Panc1 (cell line): ENCODE measurements at regions not wholly inside any gene's neighbourhood (a gene's known extent, or its start where the extent isn't known, plus 50 kb on each side); places are given as distances from the start of the nearest gene placed in this dataset.

ENCODE experiments used
- ATAC-seq: fragments of 200-7000 bp; cut with Tn5 transposase; 2 replicates; pipeline ENCODE4 v1.9.1; 2020; ENCODE audit warnings: mild to moderate bottlenecking, moderate library complexity
- BruUV-seq: library from RNA; stranded (reverse); fragments of 400-500 nt; replicated peaks from 2 replicates; lab custom pipeline; 2021; lab: Mats Ljungman, UMichigan
- CTCF ChIA-PET: fragments of 300-600 bp; sonication (Branson Sonifier 250); formaldehyde crosslinking; loops from one replicate; lab custom pipeline; 2022; ENCODE audit warnings: antibody characterized with exemption; lab: Charles Lee
- POLR2A ChIA-PET: fragments of 300-600 bp; sonication (Branson Sonifier 250); formaldehyde crosslinking; loops from one replicate; lab custom pipeline; 2022; ENCODE audit warnings: antibody characterized with exemption; lab: Charles Lee
- DNase-seq: peaks from one replicate; pipeline ENCODE4 v3.0.0-alpha.2; 2010; ENCODE audit warnings: low read depth, low spot score
- H3K27ac ChIP-seq: 2 replicates; pipeline ENCODE4 v1.5.1; 2011; ENCODE audit warnings: mild to moderate bottlenecking, low read length, inconsistent platforms
- H3K27me3 ChIP-seq: fragments of 200-500 bp; sonication (Bioruptor generic); 2 replicates; pipeline ENCODE4 v1.6.0; 2014; ENCODE audit warnings: low read length, inconsistent platforms; ENCODE audit not compliant: control insufficient read depth, insufficient read depth
- H3K36me3 ChIP-seq: fragments of 200-500 bp; sonication (Bioruptor generic); 2 replicates; pipeline ENCODE4 v1.5.1; 2014; ENCODE audit warnings: inconsistent platforms, mild to moderate bottlenecking, low read length, moderate library complexity; ENCODE audit not compliant: control insufficient read depth, insufficient read depth
- H3K4me1 ChIP-seq: 2 replicates; pipeline ENCODE4 v1.5.1; 2011; ENCODE audit warnings: inconsistent platforms, mild to moderate bottlenecking, low read length, moderate library complexity; ENCODE audit not compliant: control insufficient read depth, insufficient read depth
- H3K4me3 ChIP-seq, 2 experiments: 2 replicates each; pipeline ENCODE4 v1.5.1; 2011 to 2012; ENCODE audit warnings: low read depth in 2 of 2, low read length in 2 of 2, mild to moderate bottlenecking in 2 of 2, inconsistent platforms in 1 of 2, moderate library complexity in 1 of 2
- H3K9me3 ChIP-seq: fragments of 200-500 bp; sonication (Bioruptor generic); 2 replicates; pipeline ENCODE4 v1.5.1; 2014; ENCODE audit warnings: low read depth, mild to moderate bottlenecking, inconsistent platforms, low read length, moderate library complexity; ENCODE audit not compliant: control insufficient read depth, insufficient read depth
- POLR2AphosphoS5 ChIP-seq: IDR thresholded peaks from 2 replicates; pipeline ENCODE4 v1.6.1; 2012; ENCODE audit warnings: mild to moderate bottlenecking, low read depth, low read length, moderate library complexity
- SIN3A ChIP-seq: IDR thresholded peaks from 2 replicates; pipeline ENCODE4 v1.6.1; 2012; ENCODE audit warnings: low read depth, mild to moderate bottlenecking, low read length, moderate library complexity, borderline replicate concordance; ENCODE audit not compliant: insufficient read depth
- TCF7L2 ChIP-seq: IDR thresholded peaks from 2 replicates; pipeline ENCODE4 v1.6.1; 2011; ENCODE audit warnings: mild to moderate bottlenecking, low read depth, low read length, inconsistent platforms
- in situ Hi-C: cut with HindIII; loops from 2 replicates; pipeline ENCODE4 v1.10.0; 2016; ENCODE audit warnings: low sequenced_read_pairs, low pct_unique_long_range_greater_than_20kb
- intact Hi-C: fragments of 100-400 bp; cut with micrococcal nuclease; formaldehyde crosslinking; loops from one replicate; pipeline ENCODE4 v1.10.0; 2022; ENCODE audit not compliant: unreplicated experiment
- TF ChIP-seq, protein P1 (sequence below): fragments of 450-650 bp; IDR thresholded peaks from 2 replicates; pipeline ENCODE4 v1.5.1; 2017; ENCODE audit warnings: mild to moderate bottlenecking
- TF ChIP-seq, protein P2 (sequence below), 2 experiments: IDR thresholded peaks; 2 replicates each; pipeline ENCODE4 v1.6.1; 2011 to 2012; ENCODE audit warnings: low read depth in 2 of 2, control low read depth in 1 of 2, low read length in 1 of 2, mild to moderate bottlenecking in 1 of 2, moderate library complexity in 1 of 2; ENCODE audit not compliant: insufficient read depth in 1 of 2

DNA sequence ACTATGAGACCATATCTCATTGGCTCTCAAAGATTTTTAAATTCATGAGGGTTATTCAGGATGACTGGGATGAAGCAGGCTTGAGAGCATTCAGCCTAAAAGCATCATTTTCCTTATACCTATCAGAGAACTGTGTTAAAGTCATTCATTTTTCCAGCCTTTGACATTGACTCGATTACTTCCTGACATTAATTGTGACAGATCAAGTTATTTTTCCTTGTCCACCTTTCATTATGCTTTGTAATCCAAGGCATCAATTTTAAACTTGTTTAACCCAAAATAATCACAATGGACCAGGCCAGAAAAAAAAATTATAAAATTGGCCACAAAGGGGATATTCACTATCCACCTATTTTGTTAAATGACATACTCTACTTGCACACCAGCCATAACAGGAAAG lies 1606.8 kb upstream of the PIK3C3 start:
- DNase-seq = no peak
- H3K9me3 ChIP-seq = no peaks in the 10 kb centered on the region
- CTCF ChIA-PET = no interaction called here
- intact Hi-C loops (no loop called here), in situ Hi-C loops (no loop called here)
- no peak for ATAC-seq
- TF ChIP-seq, protein P1, sequence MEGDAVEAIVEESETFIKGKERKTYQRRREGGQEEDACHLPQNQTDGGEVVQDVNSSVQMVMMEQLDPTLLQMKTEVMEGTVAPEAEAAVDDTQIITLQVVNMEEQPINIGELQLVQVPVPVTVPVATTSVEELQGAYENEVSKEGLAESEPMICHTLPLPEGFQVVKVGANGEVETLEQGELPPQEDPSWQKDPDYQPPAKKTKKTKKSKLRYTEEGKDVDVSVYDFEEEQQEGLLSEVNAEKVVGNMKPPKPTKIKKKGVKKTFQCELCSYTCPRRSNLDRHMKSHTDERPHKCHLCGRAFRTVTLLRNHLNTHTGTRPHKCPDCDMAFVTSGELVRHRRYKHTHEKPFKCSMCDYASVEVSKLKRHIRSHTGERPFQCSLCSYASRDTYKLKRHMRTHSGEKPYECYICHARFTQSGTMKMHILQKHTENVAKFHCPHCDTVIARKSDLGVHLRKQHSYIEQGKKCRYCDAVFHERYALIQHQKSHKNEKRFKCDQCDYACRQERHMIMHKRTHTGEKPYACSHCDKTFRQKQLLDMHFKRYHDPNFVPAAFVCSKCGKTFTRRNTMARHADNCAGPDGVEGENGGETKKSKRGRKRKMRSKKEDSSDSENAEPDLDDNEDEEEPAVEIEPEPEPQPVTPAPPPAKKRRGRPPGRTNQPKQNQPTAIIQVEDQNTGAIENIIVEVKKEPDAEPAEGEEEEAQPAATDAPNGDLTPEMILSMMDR = no peak
- TF ChIP-seq TCF7L2 (no peak), POLR2AphosphoS5 (no peak), SIN3A (no peak)
- TF ChIP-seq, protein P2, sequence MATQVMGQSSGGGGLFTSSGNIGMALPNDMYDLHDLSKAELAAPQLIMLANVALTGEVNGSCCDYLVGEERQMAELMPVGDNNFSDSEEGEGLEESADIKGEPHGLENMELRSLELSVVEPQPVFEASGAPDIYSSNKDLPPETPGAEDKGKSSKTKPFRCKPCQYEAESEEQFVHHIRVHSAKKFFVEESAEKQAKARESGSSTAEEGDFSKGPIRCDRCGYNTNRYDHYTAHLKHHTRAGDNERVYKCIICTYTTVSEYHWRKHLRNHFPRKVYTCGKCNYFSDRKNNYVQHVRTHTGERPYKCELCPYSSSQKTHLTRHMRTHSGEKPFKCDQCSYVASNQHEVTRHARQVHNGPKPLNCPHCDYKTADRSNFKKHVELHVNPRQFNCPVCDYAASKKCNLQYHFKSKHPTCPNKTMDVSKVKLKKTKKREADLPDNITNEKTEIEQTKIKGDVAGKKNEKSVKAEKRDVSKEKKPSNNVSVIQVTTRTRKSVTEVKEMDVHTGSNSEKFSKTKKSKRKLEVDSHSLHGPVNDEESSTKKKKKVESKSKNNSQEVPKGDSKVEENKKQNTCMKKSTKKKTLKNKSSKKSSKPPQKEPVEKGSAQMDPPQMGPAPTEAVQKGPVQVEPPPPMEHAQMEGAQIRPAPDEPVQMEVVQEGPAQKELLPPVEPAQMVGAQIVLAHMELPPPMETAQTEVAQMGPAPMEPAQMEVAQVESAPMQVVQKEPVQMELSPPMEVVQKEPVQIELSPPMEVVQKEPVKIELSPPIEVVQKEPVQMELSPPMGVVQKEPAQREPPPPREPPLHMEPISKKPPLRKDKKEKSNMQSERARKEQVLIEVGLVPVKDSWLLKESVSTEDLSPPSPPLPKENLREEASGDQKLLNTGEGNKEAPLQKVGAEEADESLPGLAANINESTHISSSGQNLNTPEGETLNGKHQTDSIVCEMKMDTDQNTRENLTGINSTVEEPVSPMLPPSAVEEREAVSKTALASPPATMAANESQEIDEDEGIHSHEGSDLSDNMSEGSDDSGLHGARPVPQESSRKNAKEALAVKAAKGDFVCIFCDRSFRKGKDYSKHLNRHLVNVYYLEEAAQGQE (IDR thresholded peaks at IDR 0.05; ENCODE audit: insufficient read depth in 1 of 2, low read depth in 2 of 2, low read length in 1 of 2) = no peak
- H3K36me3 ChIP-seq = no peaks in the 10 kb centered on the region
- no peak overlapping the region for H3K4me3 ChIP-seq
- H3K4me1 ChIP-seq = no peaks in the 10 kb centered on the region
- H3K27me3 ChIP-seq = no peaks in the 10 kb centered on the region
- POLR2A ChIA-PET = no interaction called here
- no peak overlapping the region for H3K27ac ChIP-seq
- BruUV-seq = no TSS peak

DNA sequence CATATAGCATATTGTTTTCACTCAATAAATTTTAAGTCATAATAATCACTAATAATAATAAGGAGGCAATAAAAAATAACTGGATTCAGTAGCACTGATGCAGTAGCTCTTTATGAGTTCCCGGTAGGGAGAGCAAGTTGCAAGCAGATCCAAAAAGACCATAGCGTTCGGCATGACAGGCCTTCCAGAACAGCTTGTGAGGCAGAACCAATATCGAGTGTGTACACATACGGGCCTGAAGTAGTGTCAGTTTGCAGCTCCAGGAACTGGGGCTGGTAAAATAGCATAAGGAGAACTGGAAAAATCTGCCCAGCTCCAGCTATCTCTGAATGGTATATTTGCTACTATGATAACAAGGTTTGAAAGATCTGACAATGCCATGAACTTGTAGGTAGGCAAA lies 1607.8 kb upstream of the PIK3C3 start:
- H3K27me3 ChIP-seq = no peaks in the 10 kb centered on the region
- TF ChIP-seq, protein P2 (IDR thresholded peaks at IDR 0.05; ENCODE audit: insufficient read depth in 1 of 2, low read depth in 2 of 2, low read length in 1 of 2) = no peak
- TF ChIP-seq POLR2AphosphoS5 (no peak), TCF7L2 (no peak), SIN3A (no peak)
- TF ChIP-seq, protein P1 = no peak
- no peak overlapping the region for H3K4me3 ChIP-seq
- intact Hi-C loops (no loop called here), in situ Hi-C loops (no loop called here)
- ATAC-seq (no peak), DNase-seq (no peak)
- no TSS peak for BruUV-seq
- ChIA-PET CTCF (no interaction called here), POLR2A (no interaction called here)
- H3K36me3 ChIP-seq = no peaks in the 10 kb centered on the region
- H3K27ac ChIP-seq = no peak overlapping the region
- no peaks in the 10 kb centered on the region for H3K4me1 ChIP-seq
- H3K9me3 ChIP-seq = no peaks in the 10 kb centered on the region
